Ovary (tissue), 3 donors: ENCODE measurements at regions not wholly inside any gene's neighbourhood (a gene's known extent, or its start where the extent isn't known, plus 50 kb on each side); places are given as distances from the start of the nearest gene placed in this dataset.

Source experiments
- CTCF ChIP-seq, 3 donors: fragments of 450-650 bp in 2 of 3; fragments of 200-600 bp in 1 of 3; IDR thresholded peaks; one replicate each; pipeline versions ENCODE4 v1.5.1 to v1.8.0; 2016 to 2022; ENCODE audit warnings: antibody characterized with exemption in 3 of 3, mild to moderate bottlenecking in 1 of 3
- EP300 ChIP-seq: sonication (generic); formaldehyde crosslinking; IDR thresholded peaks from one replicate; pipeline ENCODE4 v1.6.1; 2017; ENCODE audit warnings: antibody characterized with exemption
- POLR2A ChIP-seq: fragments of 450-650 bp; IDR thresholded peaks from one replicate; pipeline ENCODE4 v1.6.1; 2017; ENCODE audit warnings: antibody characterized with exemption, mild to moderate bottlenecking, moderate library complexity
- donor health status: DM: no; HTN: no; CAD: no.

GRCh38 chr7:120077777-120078176 lies 195.2 kb upstream of the KCND2 start:
- TF ChIP-seq CTCF (IDR thresholded peaks at IDR 0.05) (no peak), POLR2A (no peak), EP300 (no peak)
